ENCODE measurements at regions not wholly inside any gene's neighbourhood (a gene's known extent, or its start where the extent isn't known, plus 50 kb on each side); places are given as distances from the start of the nearest gene placed in this dataset.

- no peak overlapping the region for H3K4me3 ChIP-seq (ENCODE audit: low read depth, low read length)
- TF ChIP-seq CTCF (IDR thresholded peaks at IDR 0.05; ENCODE audit: insufficient read depth, low read length): no peak
- DNase-seq (ENCODE audit: low read depth): no peak
Observed at GRCh38 chr20:48196001-48196400, 410.7 kb upstream of the SULF2 start.

GRCh38 chr20:48195121-48195870 lies 410.0 kb upstream of the SULF2 start:
- H3K4me3 ChIP-seq (ENCODE audit: low read depth, low read length): no peak overlapping the region
- TF ChIP-seq CTCF (IDR thresholded peaks at IDR 0.05; ENCODE audit: insufficient read depth, low read length): no peak
- DNase-seq (ENCODE audit: low read depth): no peak

- no peak for DNase-seq (ENCODE audit: low read depth)
- TF ChIP-seq CTCF (IDR thresholded peaks at IDR 0.05; ENCODE audit: insufficient read depth, low read length): no peak
- no peak overlapping the region for H3K4me3 ChIP-seq (ENCODE audit: low read depth, low read length)
Observed at GRCh38 chr20:48194583-48194982, 409.3 kb upstream of the SULF2 start.

GRCh38 chr20:48193627-48194425 lies 408.5 kb upstream of the SULF2 start:
- TF ChIP-seq CTCF (IDR thresholded peaks at IDR 0.05; ENCODE audit: insufficient read depth, low read length): no peak
- no peak overlapping the region for H3K4me3 ChIP-seq (ENCODE audit: low read depth, low read length)
- no peak for DNase-seq (ENCODE audit: low read depth)

GRCh38 chr20:48192109-48192508 lies 406.8 kb upstream of the SULF2 start:
- TF ChIP-seq CTCF (IDR thresholded peaks at IDR 0.05; ENCODE audit: insufficient read depth, low read length): no peak
- no peak overlapping the region for H3K4me3 ChIP-seq (ENCODE audit: low read depth, low read length)

GRCh38 chr20:48191200-48191599 lies 405.9 kb upstream of the SULF2 start:
- no peak for DNase-seq (ENCODE audit: low read depth)
- TF ChIP-seq CTCF (IDR thresholded peaks at IDR 0.05; ENCODE audit: insufficient read depth, low read length): no peak
- no peak overlapping the region for H3K4me3 ChIP-seq (ENCODE audit: low read depth, low read length)

More at GRCh38 chr20:48192109-48192508, 406.8 kb upstream of the SULF2 start:
- no peak for DNase-seq (ENCODE audit: low read depth)
